CD4-positive, alpha-beta T cell treated with Interleukin-6 at 100 ng/mL for 8 hours (primary cell): ENCODE measurements at regions not wholly inside any gene's neighbourhood (a gene's known extent, or its start where the extent isn't known, plus 50 kb on each side); places are given as distances from the start of the nearest gene placed in this dataset.

Experiments used
- DNase-seq: peaks from one replicate; pipeline ENCODE4 v3.0.0-alpha.2; 2020; ENCODE audit warnings: mixed read lengths, low spot score

DNA sequence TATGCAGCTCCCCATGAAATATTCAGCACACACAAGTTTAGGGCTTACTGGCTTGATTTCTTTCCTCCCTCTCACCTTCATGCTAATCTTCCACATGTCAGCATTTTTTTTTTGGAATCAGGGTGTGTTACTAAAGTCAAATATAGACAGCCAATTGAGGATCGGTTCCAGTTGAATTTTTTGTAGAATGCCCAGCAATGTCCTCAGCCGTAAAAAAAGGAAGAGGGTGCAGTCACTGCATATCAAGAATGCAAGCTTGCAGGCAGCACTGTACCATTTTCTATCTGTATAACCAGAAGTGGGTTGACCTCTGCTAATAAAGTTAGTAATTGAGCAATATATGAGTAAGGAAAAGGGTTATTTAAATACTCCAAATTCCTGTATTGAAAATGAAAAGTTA lies 51.4 kb upstream of the CHMP2B start:
- DNase-seq = no peak

DNA sequence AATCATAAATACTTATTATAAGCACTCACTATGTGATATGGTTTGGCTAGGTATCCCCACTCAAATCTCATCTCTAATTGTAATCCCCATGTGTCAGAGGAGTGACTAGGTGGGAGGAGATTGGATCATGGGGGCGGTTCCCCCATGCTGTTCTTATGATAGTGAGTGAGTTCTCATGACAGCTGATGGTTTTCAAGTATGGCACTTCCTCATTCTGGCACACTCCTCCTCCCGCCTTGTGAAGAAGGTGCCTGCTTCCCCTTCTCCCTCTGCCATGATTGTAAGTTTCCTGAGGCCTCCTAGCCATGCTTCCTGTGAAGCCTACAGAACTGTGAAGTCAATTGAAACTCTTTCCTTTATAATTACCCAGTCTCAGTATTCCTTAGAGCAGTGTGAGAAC lies 53.3 kb upstream of the CHMP2B start:
- DNase-seq = no peak

DNA sequence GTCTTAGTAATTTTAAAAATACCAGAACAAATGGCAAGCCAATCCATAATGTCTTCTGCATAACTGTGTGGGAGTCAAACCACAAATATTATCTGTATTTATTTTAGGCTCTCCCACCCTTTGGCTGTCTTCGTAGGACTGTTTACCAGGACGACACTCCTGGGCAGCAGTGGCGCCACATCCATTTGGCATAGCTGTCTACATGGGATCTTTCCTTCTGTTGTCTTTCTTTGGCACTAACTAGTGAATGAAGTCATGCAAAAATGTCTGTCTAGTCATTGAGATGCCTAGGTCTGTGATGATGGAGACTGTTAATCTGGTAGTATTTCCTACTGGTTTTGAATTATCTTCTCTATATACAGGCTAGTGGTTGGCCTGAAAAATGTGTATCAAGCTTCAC lies 54.0 kb upstream of the CHMP2B start:
- no peak for DNase-seq

DNA sequence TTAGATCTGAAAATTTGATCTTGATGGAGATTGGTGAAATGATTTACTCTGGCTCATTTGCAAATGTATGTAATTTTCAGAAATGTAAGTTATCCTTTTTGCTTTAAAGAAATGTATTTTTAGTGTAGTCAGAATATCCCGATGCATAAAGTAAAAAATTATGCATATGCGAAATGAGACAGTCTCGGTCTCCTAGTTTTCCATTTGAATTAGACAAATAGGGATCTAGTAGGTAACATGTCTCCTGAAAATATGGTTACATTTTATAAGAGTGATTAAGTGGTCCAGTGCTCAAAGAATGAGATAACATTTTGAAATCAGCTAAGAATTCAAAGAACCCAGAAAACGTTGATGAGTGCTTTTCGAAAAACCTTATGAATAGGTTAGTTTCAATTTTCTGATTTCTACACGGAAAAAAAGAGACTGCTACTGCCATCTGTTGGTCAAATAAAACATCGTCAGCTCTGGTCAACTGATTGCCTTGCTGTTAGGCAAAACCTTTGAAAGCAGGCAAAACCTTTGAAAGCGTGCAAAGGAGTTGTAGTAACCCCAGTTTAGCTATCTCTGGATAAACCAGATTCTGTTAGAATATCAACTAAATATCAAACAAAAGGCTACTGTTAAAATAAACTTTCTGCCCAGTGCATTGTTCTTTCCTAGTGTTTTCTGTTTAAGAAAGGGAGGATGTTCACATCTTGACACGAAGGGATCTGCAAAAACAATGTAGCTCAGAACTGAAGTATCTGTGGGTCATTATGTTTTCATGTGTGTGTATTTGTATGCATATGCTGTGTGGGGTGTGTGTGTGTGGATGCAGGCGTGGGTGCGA lies 59.3 kb upstream of the CHMP2B start:
- DNase-seq = peak; percentile 32

DNA sequence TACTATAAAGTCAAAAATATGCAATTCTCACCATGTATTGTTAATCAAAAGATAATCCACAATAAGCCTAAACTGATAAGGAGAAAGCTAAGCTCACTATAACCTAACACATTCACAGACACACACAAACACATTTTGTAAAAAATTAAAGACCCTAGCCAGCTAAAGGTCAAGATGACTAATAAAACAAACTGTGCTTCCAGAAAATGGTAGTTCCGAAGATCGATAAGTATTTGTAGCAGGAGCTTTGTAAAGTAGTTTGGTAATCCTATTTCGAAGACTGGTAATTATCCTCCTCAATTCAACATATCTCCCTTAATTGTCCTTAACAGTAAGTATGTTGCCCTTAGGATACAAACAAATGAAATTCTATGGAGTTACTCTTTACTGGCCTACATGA lies 62.9 kb upstream of the CHMP2B start:
- DNase-seq = no peak

DNA sequence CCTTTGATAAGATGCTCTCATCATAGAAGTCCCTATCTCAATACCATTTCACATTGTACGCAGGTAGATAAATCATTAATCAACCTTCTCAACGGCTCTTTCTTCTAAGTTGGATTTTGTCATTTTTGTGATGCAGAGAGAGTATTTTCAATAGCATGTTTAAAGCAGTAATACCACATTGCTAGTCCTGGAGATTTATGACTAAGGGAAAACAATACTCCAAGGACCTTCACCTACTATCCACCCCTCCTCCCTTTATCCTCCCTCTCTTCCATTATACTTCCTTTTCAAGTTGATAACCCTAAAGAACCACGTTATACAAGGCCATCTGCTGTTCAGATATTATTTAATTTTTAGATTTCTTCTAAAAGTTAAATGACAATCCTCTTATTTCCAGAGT lies 65.3 kb upstream of the CHMP2B start:
- DNase-seq = no peak

DNA sequence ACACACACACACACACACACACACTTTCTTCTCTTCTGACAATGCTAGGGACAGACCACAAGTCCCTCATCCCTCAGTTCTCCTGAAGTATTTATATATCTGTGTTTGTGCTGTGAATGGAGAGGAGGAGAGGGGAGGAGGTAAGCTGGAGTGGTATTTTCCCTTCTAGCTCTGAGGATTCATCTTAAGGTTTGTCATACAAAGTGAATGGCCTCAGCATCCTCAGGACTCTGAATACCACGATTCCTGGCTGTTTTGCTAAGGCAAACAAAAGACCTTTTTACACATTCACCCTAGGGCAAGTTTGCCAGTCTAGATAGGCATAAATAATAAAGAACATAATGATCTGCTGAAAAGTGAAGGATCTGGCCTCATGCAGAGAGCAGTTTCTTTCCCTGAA lies 65.7 kb upstream of the CHMP2B start:
- no peak for DNase-seq

DNA sequence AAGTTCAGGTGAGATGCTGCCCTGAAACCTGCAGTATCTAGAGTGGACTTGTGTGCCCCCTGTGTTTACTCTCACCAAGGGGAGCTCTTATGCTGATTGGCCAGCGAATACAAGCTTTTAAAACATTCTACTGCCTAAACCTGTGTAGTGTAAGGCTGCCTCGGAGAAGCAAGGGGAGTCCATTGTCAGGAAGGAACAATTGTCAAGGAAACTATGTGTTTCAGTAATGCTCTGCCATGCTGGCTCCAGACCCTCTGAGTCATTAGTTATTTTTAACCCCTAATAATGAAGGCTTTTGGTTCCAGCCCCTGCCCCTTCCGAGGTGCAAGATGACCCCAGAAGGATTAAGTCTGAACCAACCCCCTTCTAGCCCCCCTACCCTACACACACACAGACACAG lies 66.1 kb upstream of the CHMP2B start:
- DNase-seq = no peak

GRCh38 chr3:87158823-87159222 lies 68.3 kb upstream of the CHMP2B start:
- DNase-seq = no peak

- no peak for DNase-seq
Measured at GRCh38 chr3:87148020-87148419, 79.1 kb upstream of the CHMP2B start.

GRCh38 chr3:87147562-87147961 lies 79.5 kb upstream of the CHMP2B start:
- DNase-seq = no peak

DNA sequence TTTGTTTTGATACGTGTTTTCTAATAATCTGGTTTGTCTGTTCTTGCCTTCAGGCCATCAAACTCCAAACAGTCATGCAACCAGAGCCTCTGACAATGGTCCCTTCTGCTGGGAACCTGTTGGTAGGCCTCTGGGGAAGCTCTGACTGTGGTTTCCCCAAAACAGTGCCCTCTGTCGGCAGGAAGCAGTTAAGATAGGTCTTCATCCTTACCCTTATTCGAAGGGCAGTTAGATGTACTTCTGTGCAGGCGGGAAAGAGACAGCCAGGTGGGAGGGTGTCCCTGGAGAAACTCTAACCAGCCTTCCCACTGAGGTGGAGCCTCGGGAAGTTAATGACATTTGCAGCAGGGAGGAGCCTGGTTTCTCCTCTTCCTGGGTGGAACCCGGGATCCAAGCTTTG lies 81.6 kb upstream of the CHMP2B start:
- no peak for DNase-seq

DNA sequence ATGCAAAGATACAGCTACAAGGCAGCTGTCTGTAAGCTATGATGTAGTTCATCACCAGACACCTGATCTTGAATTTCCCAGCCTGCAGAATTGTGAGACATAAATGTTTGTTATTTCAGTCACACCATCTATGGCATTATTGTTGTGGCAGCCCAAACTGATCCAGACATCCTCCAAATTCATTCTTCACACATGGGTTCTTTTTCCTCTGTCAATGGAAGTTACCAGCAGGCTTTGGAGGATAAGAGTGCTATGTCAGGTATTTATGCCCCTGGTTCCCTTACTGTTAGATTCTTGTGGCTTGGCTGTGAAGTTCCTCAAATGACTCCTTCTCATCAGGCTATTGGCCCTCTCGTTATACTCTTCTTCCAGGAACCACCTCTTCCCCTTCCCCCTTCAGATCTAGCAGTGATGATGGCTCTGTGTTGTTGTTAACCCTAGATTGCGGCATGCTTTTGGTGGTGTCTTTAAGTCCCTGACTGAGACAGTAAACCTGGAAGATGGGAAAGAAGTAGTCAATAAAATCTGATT lies 91.0 kb upstream of the CHMP2B start:
- DNase-seq = no peak

DNA sequence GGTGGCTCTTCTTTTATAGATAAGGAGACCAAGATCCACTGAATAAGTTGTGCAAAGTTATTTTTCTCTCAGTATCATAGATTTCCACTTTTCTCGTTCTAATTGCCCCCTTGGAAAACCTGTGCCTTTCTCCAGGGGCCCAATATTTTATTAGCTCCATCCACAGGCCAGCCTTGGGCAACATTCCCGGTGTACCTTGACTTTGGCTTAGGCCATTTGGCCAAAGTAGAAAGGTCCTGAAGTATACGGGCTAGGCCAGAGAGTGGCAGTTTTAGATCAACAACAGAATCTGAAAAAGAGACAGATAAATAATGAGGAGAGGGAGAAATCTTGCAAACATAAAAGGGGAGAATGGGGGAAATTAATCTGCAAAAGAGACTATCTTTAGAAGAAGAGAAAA lies 91.7 kb upstream of the CHMP2B start:
- DNase-seq = no peak

- no peak for DNase-seq
Measured at GRCh38 chr3:87132801-87133200, 94.3 kb upstream of the CHMP2B start.

- DNase-seq = no peak
Measured at GRCh38 chr3:87128006-87128405, 99.1 kb upstream of the CHMP2B start.

DNA sequence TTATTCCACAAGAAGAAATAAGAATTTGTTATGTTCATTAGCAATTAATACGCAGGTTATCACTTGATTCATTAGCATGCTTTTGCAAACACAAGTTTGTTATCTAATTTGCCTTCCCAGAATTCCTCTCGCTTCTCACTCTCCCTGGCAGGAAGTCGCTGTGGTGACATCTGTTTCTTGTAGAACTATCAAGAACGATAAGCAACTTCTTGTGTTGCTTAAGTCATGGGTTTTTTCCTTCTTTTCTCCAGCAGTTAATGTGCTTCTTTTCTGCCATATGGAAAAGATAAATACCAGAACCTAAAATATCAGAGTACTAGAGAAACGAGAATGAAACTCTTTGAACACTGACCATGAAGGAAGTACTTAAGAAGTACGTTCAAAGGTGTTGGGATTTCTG lies 99.8 kb upstream of the CHMP2B start:
- DNase-seq = no peak

- DNase-seq = no peak
Measured at GRCh38 chr3:87126321-87126720, 100.8 kb upstream of the CHMP2B start.

GRCh38 chr3:87125116-87125515 lies 102.0 kb upstream of the CHMP2B start:
- DNase-seq = no peak

GRCh38 chr3:87122766-87123165 lies 104.3 kb upstream of the CHMP2B start:
- no peak for DNase-seq

DNA sequence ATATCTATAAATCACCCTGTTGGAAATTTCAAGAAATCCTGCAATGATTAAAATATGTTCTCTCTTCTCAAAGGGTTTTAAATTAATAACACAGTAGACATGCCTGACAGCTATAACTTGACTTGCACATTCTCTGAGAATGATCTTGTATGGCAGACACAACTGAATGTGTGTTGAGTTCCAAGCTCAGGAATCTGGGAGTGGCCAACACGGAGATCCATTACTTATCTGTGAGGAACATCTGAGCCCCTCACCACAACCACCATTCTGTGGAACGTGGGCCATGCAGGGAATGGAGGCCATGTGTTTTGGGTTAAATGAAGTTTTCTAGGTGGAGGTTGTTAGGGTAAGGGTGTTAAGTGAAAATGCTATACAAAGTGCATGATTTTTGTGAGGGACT lies 105.3 kb upstream of the CHMP2B start:
- DNase-seq = no peak

DNA sequence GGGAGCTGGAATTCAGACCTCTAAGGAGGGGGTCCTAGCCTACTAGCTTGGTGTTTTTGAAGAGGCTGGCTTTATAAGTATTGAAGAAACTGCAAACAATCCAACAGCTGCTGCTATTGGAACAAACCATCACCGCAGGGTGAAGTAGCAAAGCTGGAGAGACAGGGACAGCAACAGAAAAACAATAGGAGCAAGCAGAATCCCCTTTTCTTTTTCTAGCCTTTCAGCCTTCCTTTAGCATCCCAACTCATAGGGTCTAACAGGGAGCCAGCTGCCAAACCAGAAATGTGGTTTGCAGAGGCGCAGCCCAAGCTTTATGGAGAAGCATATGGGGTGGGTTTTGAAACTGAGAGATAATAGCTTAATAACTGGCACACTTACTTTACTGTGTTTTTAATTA lies 106.2 kb upstream of the CHMP2B start:
- DNase-seq = no peak

GRCh38 chr3:87120236-87120635 lies 106.9 kb upstream of the CHMP2B start:
- no peak for DNase-seq

GRCh38 chr3:87109465-87109864 lies 117.6 kb upstream of the CHMP2B start:
- no peak for DNase-seq
